Cardiac fibroblast (primary cell): ENCODE measurements at regions not wholly inside any gene's neighbourhood (a gene's known extent, or its start where the extent isn't known, plus 50 kb on each side); places are given as distances from the start of the nearest gene placed in this dataset.

ENCODE experiments used
- DNase-seq, 2 donors: peaks; one replicate each; pipeline versions ENCODE4 v3.0.0 to v3.0.0-alpha.2; 2010; ENCODE audit warnings: low read depth in 2 of 2
- H3K4me3 ChIP-seq, 2 donors: replicated peaks in 1 of 2; 1 replicate in 1 of 2; 2 replicates in 1 of 2; pipeline ENCODE4 v1.5.1; 2011; ENCODE audit warnings: low read depth in 2 of 2, low read length in 2 of 2, mild to moderate bottlenecking in 2 of 2, moderate library complexity in 1 of 2
- TF ChIP-seq, protein P1 (sequence below): IDR thresholded peaks from one replicate; pipeline ENCODE4 v1.5.1; 2011; ENCODE audit warnings: low read depth, mild to moderate bottlenecking, low read length, inconsistent platforms

DNA sequence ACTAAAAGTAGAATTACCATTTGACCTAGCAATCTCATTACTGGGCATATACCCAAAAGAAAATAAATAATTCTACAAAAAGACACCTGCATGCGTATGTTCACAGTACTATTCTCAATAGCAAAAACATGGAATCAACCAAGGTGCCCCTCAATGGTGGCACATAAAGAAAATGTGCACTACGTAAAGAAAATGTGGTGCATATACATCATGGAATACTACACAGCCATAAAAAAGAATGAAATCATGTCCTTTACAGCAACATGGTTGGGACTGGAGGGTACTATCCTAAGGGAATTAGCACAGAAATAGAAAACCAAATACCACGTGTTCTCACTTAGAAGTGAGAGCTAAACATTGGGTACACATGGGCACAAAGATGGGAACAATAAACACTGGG is 250.7 kb upstream of the TNP1 start:
- no peak overlapping the region for H3K4me3 ChIP-seq
- no peak for DNase-seq
- TF ChIP-seq, protein P1, sequence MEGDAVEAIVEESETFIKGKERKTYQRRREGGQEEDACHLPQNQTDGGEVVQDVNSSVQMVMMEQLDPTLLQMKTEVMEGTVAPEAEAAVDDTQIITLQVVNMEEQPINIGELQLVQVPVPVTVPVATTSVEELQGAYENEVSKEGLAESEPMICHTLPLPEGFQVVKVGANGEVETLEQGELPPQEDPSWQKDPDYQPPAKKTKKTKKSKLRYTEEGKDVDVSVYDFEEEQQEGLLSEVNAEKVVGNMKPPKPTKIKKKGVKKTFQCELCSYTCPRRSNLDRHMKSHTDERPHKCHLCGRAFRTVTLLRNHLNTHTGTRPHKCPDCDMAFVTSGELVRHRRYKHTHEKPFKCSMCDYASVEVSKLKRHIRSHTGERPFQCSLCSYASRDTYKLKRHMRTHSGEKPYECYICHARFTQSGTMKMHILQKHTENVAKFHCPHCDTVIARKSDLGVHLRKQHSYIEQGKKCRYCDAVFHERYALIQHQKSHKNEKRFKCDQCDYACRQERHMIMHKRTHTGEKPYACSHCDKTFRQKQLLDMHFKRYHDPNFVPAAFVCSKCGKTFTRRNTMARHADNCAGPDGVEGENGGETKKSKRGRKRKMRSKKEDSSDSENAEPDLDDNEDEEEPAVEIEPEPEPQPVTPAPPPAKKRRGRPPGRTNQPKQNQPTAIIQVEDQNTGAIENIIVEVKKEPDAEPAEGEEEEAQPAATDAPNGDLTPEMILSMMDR = no peak

GRCh38 chr2:217108575-217109027 is 248.7 kb upstream of the TNP1 start:
- DNase-seq = no peak
- H3K4me3 ChIP-seq = no peak overlapping the region
- TF ChIP-seq, protein P1 = no peak

DNA sequence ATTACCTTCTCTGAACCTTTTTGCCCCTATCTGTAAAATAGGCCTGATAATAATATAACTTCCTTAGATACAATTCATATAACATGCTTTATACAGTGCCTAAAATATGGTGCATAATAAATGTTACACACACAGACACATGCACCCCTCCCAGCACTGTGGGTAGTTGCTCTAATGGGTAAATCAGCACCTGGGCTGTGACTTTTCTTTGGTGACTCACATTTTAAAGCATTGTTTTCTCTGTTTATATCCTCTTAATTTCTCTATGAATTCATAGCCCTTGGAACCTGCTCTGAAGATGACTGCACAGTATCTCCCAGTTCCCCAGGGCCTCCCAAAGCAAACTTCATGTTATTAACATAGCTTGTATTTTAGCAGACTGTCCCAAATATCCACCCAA is 248.2 kb upstream of the TNP1 start:
- H3K4me3 ChIP-seq = no peak overlapping the region
- TF ChIP-seq, protein P1 = no peak
- no peak for DNase-seq

DNA sequence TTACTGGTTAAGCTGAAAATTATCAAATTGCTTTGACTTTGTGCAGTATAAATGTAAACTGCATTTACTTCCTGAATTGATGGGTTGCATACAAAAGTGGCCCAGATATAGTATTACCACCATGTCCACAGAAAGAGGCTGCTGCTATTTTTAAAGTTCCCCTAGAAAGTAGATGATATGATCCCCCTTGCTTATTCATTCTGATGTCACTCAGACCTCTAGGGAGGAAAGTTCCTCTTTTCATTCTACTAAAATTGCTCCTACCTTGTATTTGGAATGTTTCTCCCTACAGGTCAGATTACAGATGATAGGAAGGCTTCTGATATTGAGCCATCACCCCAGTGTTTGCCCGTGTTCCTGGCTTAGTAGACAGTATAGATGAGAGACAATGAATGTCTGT is 247.6 kb upstream of the TNP1 start:
- TF ChIP-seq, protein P1 = no peak
- no peak overlapping the region for H3K4me3 ChIP-seq
- DNase-seq = no peak

DNA sequence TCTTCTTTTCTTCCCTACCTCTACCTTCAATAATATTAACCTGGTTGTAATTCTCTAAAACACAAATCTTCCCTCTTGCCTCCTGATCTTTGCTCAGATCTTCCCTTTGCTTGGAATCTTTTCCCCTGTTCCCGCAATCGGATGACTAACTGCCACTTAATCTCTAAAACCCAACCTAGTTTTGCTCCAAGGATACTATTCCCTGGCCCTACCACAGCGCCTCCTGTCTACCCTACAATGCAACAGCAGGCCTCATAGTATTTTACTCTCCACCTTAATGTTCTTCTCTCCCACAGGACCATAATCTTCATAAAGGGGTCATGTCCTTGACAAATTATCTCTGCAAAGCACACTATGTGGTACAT is 246.8 kb upstream of the TNP1 start:
- TF ChIP-seq, protein P1 = peak; percentile 67
- H3K4me3 ChIP-seq = no peak overlapping the region
- DNase-seq = peak; percentile 15 to 60

DNA sequence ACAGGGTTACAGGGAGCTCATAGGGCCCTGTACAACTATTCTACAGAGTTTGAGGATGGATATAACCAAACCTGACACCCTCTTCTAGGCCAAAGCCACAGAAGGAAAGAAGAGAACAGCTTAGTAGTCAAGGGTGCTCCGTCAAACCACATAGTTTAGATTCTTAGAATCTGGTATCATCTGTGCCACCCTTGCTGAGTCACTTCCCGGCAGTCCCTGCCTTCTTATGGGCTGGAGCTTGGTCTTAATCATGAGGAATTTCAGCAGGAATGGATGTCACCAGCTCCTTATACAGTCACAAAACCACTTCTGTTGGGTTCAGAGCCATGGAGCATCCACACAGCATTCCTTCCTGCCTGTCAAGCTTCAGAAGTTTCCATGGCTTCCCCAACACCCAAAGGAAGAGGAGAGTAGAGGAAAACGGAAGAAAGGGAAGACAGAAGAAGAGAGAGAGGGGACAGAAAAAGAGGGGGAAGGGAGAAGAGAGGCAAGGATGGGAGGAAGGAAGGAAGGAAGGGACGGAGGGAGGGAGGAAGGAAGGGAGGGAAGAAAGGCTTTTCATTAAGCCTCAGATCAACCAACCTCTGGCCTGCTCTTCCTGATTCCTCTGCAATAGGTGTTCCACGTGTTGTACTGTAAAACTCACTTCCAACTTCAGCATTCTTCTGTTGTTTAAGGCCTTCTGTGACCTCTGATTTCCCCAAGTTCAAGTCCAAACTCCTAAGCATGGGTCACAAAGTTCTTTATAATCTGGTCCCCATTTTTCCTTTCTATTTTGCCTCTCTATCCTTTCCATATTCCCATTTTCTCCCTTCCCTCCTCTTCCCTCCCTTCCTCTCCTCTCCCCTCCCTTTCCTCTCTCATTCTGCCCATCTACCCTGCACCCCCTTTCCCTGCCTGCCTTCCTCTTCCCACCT is 246.1 kb upstream of the TNP1 start:
- peak; percentile 90 to 97 for DNase-seq
- H3K4me3 ChIP-seq = no peak overlapping the region
- TF ChIP-seq, protein P1 = no peak
